WERI-Rb-1 (cell line): ENCODE measurements at regions not wholly inside any gene's neighbourhood (a gene's known extent, or its start where the extent isn't known, plus 50 kb on each side); places are given as distances from the start of the nearest gene placed in this dataset.
A peak's percentile ranks its signal among the peaks of the same experiment; 100 is the strongest.

Experiments used
- DNase-seq: peaks from one replicate; pipeline ENCODE4 v3.0.0-alpha.2; 2020
- H3K27ac ChIP-seq: fragments of 250-450 bp; sonication (Bioruptor Pico); 2 replicates; pipeline ENCODE4 v1.5.1; 2020; ENCODE audit warnings: mild to moderate bottlenecking, moderate library complexity
- H3K27me3 ChIP-seq: fragments of 250-450 bp; sonication (Bioruptor Pico); 2 replicates; pipeline ENCODE4 v1.5.1; 2021; ENCODE audit warnings: mild to moderate bottlenecking, low read depth, moderate library complexity; ENCODE audit not compliant: insufficient read depth, severe bottlenecking
- H3K36me3 ChIP-seq: fragments of 250-450 bp; sonication (Bioruptor Pico); 2 replicates; pipeline ENCODE4 v1.5.1; 2020; ENCODE audit warnings: mild to moderate bottlenecking, moderate library complexity
- H3K4me3 ChIP-seq: 2 replicates; pipeline ENCODE4 v1.5.1; 2011; ENCODE audit warnings: low read depth, mild to moderate bottlenecking, control low read depth, low read length
- H3K9me3 ChIP-seq: fragments of 250-450 bp; sonication (Bioruptor Pico); 2 replicates; pipeline ENCODE4 v1.5.1; 2021; ENCODE audit warnings: mild to moderate bottlenecking, moderate library complexity; ENCODE audit not compliant: severe bottlenecking
- CTCF ChIP-seq: IDR thresholded peaks from 2 replicates; pipeline ENCODE4 v1.5.1; 2011; ENCODE audit warnings: low read depth, mild to moderate bottlenecking, control low read depth, inconsistent platforms, low read length

GRCh38 chr1:168631671-168632400 lies 55.4 kb downstream of the XCL1 start:
- H3K4me3 ChIP-seq: no peak overlapping the region
- no peaks in the 10 kb centered on the region for H3K27me3 ChIP-seq
- DNase-seq: no peak
- H3K9me3 ChIP-seq: no peaks in the 10 kb centered on the region
- no peaks in the 10 kb centered on the region for H3K36me3 ChIP-seq
- H3K27ac ChIP-seq: no peak overlapping the region
- TF ChIP-seq CTCF: no peak

GRCh38 chr1:168634951-168635532 lies 58.6 kb downstream of the XCL1 start:
- no peaks in the 10 kb centered on the region for H3K36me3 ChIP-seq
- H3K4me3 ChIP-seq: no peak overlapping the region
- H3K9me3 ChIP-seq: no peaks in the 10 kb centered on the region
- H3K27ac ChIP-seq: no peak overlapping the region
- TF ChIP-seq CTCF: no peak
- no peaks in the 10 kb centered on the region for H3K27me3 ChIP-seq
- DNase-seq: no peak

- no peak for DNase-seq
- no peak overlapping the region for H3K27ac ChIP-seq
- no peak overlapping the region for H3K4me3 ChIP-seq
- H3K36me3 ChIP-seq: no peaks in the 10 kb centered on the region
- H3K27me3 ChIP-seq: no peaks in the 10 kb centered on the region
- no peak for TF ChIP-seq CTCF
- no peaks in the 10 kb centered on the region for H3K9me3 ChIP-seq
Measured at GRCh38 chr1:168636200-168636599, 59.8 kb downstream of the XCL1 start.

- no peak overlapping the region for H3K4me3 ChIP-seq
- no peak for DNase-seq
- no peaks in the 10 kb centered on the region for H3K36me3 ChIP-seq
- H3K27ac ChIP-seq: no peak overlapping the region
- no peaks in the 10 kb centered on the region for H3K27me3 ChIP-seq
- no peak for TF ChIP-seq CTCF
- no peaks in the 10 kb centered on the region for H3K9me3 ChIP-seq
Measured at GRCh38 chr1:168636642-168637111, 60.3 kb downstream of the XCL1 start.

GRCh38 chr1:168637350-168637991 lies 61.1 kb downstream of the XCL1 start:
- no peak for DNase-seq
- no peaks in the 10 kb centered on the region for H3K36me3 ChIP-seq
- no peak overlapping the region for H3K27ac ChIP-seq
- H3K27me3 ChIP-seq: no peaks in the 10 kb centered on the region
- no peaks in the 10 kb centered on the region for H3K9me3 ChIP-seq
- H3K4me3 ChIP-seq: no peak overlapping the region
- TF ChIP-seq CTCF: peak; percentile 67
